IMR-90 (cell line): ENCODE measurements at regions not wholly inside any gene's neighbourhood (a gene's known extent, or its start where the extent isn't known, plus 50 kb on each side); places are given as distances from the start of the nearest gene placed in this dataset.

ENCODE experiments used
- ATAC-seq: fragments of 200-7000 bp; cut with Tn5 transposase; 2 replicates; pipeline ENCODE4 v1.9.1; 2020; ENCODE audit warnings: low read depth, mild to moderate bottlenecking, moderate library complexity
- BruUV-seq: library from RNA; stranded (reverse); fragments of 400-500 nt; replicated peaks from 2 replicates; lab custom pipeline; 2021; lab: Mats Ljungman, UMichigan
- CTCF ChIA-PET: fragments of 300-600 bp; formaldehyde crosslinking; extraction: SDS; loops from one replicate; lab custom pipeline; 2021; ENCODE audit warnings: antibody characterized with exemption; lab: Yijun Ruan, JAX
- POLR2A ChIA-PET: fragments of 300-600 bp; sonication (Branson Sonifier 250); formaldehyde crosslinking; loops from one replicate; lab custom pipeline; 2022; ENCODE audit warnings: antibody characterized with exemption; ENCODE audit not compliant: unreplicated experiment; lab: Charles Lee
- DNase-seq: peaks from one replicate; pipeline ENCODE4 v3.0.0; 2013
- H2AFZ ChIP-seq: replicated peaks from 2 replicates; pipeline ENCODE3; 2013; ENCODE audit warnings: low read length, mild to moderate bottlenecking; ENCODE audit not compliant: poor library complexity
- H2AK5ac ChIP-seq: 2 replicates; pipeline ENCODE4 v1.6.1; 2013; ENCODE audit warnings: low read depth, low read length, inconsistent platforms
- H2AK9ac ChIP-seq: replicated peaks from 2 replicates; pipeline ENCODE3; 2013; ENCODE audit warnings: mild to moderate bottlenecking, low read depth, low read length, moderate library complexity; ENCODE audit not compliant: poor library complexity
- H2BK120ac ChIP-seq: 2 replicates; pipeline ENCODE4 v1.6.1; 2013; ENCODE audit warnings: low read depth, low read length, inconsistent platforms
- H2BK15ac ChIP-seq: 3 replicates; pipeline ENCODE4 v1.6.1; 2013; ENCODE audit warnings: low read depth, low read length, inconsistent platforms
- H2BK20ac ChIP-seq: 2 replicates; pipeline ENCODE4 v1.6.1; 2013; ENCODE audit warnings: low read depth, mild to moderate bottlenecking, inconsistent platforms, low read length, moderate library complexity
- H2BK5ac ChIP-seq: 2 replicates; pipeline ENCODE4 v1.6.1; 2013; ENCODE audit warnings: mild to moderate bottlenecking, low read depth, low read length, inconsistent platforms; ENCODE audit not compliant: poor library complexity, severe bottlenecking
- H3K14ac ChIP-seq: replicated peaks from 2 replicates; pipeline ENCODE4 v1.6.1; 2013; ENCODE audit warnings: low read depth, low read length, inconsistent platforms
- H3K18ac ChIP-seq: 2 replicates; pipeline ENCODE4 v1.6.1; 2013; ENCODE audit warnings: low read depth, low read length, control low read depth
- H3K23ac ChIP-seq: 2 replicates; pipeline ENCODE4 v1.6.1; 2013; ENCODE audit warnings: low read depth, low read length, inconsistent platforms
- H3K27ac ChIP-seq: 2 replicates; pipeline ENCODE4 v1.5.1; 2013; ENCODE audit warnings: mild to moderate bottlenecking, control low read depth, low read length; ENCODE audit not compliant: insufficient read depth
- H3K27me3 ChIP-seq: 2 replicates; pipeline ENCODE4 v1.6.1; 2013; ENCODE audit warnings: low read length; ENCODE audit not compliant: control insufficient read depth, insufficient read depth
- H3K36me3 ChIP-seq: 2 replicates; pipeline ENCODE4 v1.6.1; 2013; ENCODE audit warnings: low read length, mixed read lengths; ENCODE audit not compliant: control insufficient read depth, insufficient read depth
- H3K4ac ChIP-seq: 2 replicates; pipeline ENCODE4 v1.6.1; 2013; ENCODE audit warnings: low read depth, low read length, inconsistent platforms
- H3K4me1 ChIP-seq: 2 replicates; pipeline ENCODE4 v1.6.1; 2013; ENCODE audit warnings: low read length, mixed read lengths; ENCODE audit not compliant: control insufficient read depth, insufficient read depth
- H3K4me2 ChIP-seq: 2 replicates; pipeline ENCODE4 v1.6.1; 2013; ENCODE audit warnings: low read depth, mild to moderate bottlenecking, control low read depth, low read length, moderate library complexity
- H3K4me3 ChIP-seq: 2 replicates; pipeline ENCODE4 v1.5.1; 2013; ENCODE audit warnings: low read depth, mild to moderate bottlenecking, control low read depth, low read length, moderate library complexity; ENCODE audit not compliant: insufficient read depth
- H3K56ac ChIP-seq: 2 replicates; pipeline ENCODE4 v1.6.1; 2013; ENCODE audit warnings: low read length, inconsistent platforms; ENCODE audit not compliant: insufficient read depth; ENCODE audit errors: extremely low read depth
- H3K79me1 ChIP-seq, 2 experiments: 2 replicates each; pipeline ENCODE4 v1.6.1; 2013; ENCODE audit warnings: low read length in 2 of 2, inconsistent platforms in 1 of 2, low read depth in 1 of 2
- H3K9ac ChIP-seq: 2 replicates; pipeline ENCODE4 v1.6.1; 2013; ENCODE audit warnings: low read depth, low read length, control low read depth
- H3K9me1 ChIP-seq: 2 replicates; pipeline ENCODE4 v1.6.1; 2013; ENCODE audit warnings: low read length, inconsistent platforms; ENCODE audit not compliant: insufficient read depth
- H3K9me3 ChIP-seq: 2 replicates; pipeline ENCODE4 v1.6.1; 2013; ENCODE audit warnings: low read length; ENCODE audit not compliant: control insufficient read depth, insufficient read depth
- H4K20me1 ChIP-seq: 2 replicates; pipeline ENCODE4 v1.6.1; 2013; ENCODE audit warnings: low read length, inconsistent platforms; ENCODE audit not compliant: insufficient read depth
- H4K5ac ChIP-seq: 2 replicates; pipeline ENCODE4 v1.6.1; 2013; ENCODE audit warnings: mild to moderate bottlenecking, low read depth, low read length, control low read depth
- H4K8ac ChIP-seq, 2 experiments: 2 replicates each; pipeline ENCODE4 v1.6.1; 2013; ENCODE audit warnings: low read depth in 2 of 2, low read length in 2 of 2, control low read depth in 1 of 2, inconsistent platforms in 1 of 2
- H4K91ac ChIP-seq: 2 replicates; pipeline ENCODE4 v1.6.1; 2013; ENCODE audit warnings: low read depth, low read length, inconsistent platforms; ENCODE audit not compliant: insufficient read depth
- CHD1 ChIP-seq: IDR thresholded peaks from 2 replicates; pipeline ENCODE4 v1.6.1; 2012; ENCODE audit warnings: low read depth, low read length, improper control_type of control experiment
- MAFK ChIP-seq: IDR thresholded peaks from 2 replicates; pipeline ENCODE4 v1.6.1; 2012; ENCODE audit warnings: low read depth, low read length, improper control_type of control experiment
- MXI1 ChIP-seq: IDR thresholded peaks from 2 replicates; pipeline ENCODE4 v1.6.1; 2012; ENCODE audit warnings: low read depth, mild to moderate bottlenecking, low read length, moderate library complexity, borderline replicate concordance
- RCOR1 ChIP-seq: IDR thresholded peaks from 2 replicates; pipeline ENCODE4 v1.6.1; 2012; ENCODE audit warnings: mild to moderate bottlenecking, low read length, improper control_type of control experiment; ENCODE audit not compliant: insufficient replicate concordance
- WGBS, 2 experiments: methylation state at CpG; one replicate each; pipeline versions ENCODE4 v1.1.5 to v1.1.7; 2013; ENCODE audit warnings: missing lambda C conversion rate in 2 of 2; ENCODE audit not compliant: insufficient read length in 1 of 2; ENCODE audit errors: extremely low coverage in 2 of 2; 5-methylcytosine and 5-hydroxymethylcytosine counted together
- dilution Hi-C: fragments of 300-500 bp; cut with HindIII; formaldehyde crosslinking; loops from one replicate; pipeline ENCODE4 v1.14.3; 2018; ENCODE audit warnings: low sequenced_read_pairs; ENCODE audit not compliant: unreplicated experiment
- in situ Hi-C: fragments of 300-500 bp; cut with MboI; formaldehyde crosslinking; loops from 3 replicates; pipeline ENCODE4 v1.14.3; 2019; ENCODE audit warnings: low sequenced_read_pairs, inconsistent platforms, mixed read lengths
- intact Hi-C: fragments of 100-400 bp; cut with micrococcal nuclease; formaldehyde crosslinking; loops from 2 replicates; pipeline ENCODE4 v1.10.0; 2022

DNA sequence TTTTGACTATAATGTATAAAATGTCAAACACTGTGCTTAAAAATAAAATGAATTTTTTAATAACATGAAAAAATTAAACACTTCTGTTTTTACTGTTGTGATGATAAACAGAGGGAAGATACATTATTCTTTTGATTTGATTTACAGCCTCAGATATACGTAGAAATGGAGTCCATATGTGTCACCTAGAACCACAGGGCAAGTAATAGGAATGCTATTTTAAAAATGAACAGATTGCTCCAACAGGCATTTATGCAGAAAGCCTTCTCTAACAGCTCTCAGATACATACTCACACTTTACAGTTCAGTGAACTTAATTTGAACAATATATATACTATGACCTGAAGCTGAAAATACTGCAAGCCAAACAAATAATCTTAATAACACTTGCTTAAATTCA lies 1551.0 kb downstream of the GRIK2 start:
- no peak overlapping the region for H2BK20ac ChIP-seq
- no peak overlapping the region for H2AK5ac ChIP-seq
- no TSS peak for BruUV-seq
- ChIA-PET CTCF (no interaction called here), POLR2A (no interaction called here)
- no peaks in the 10 kb centered on the region for H4K20me1 ChIP-seq
- dilution Hi-C loops (no loop called here), intact Hi-C loops (no loop called here), in situ Hi-C loops (no loop called here)
- H3K27ac ChIP-seq, result no peak overlapping the region
- DNase-seq (no peak), ATAC-seq (no peak)
- H3K18ac ChIP-seq, result no peak overlapping the region
- H4K91ac ChIP-seq, result no peak overlapping the region
- no peak overlapping the region for H2BK5ac ChIP-seq
- no peak overlapping the region for H4K5ac ChIP-seq
- H3K4ac ChIP-seq, result no peak overlapping the region
- peaks cover 5% of the 10 kb centered on the region; the same call in 1 of the 2 replicates for H3K9me3 ChIP-seq
- no peaks in the 10 kb centered on the region for H3K9me1 ChIP-seq
- H3K4me2 ChIP-seq, result no peak overlapping the region
- H2AFZ ChIP-seq, result no peak overlapping the region
- no peak overlapping the region for H2BK15ac ChIP-seq
- H2BK120ac ChIP-seq, result no peak overlapping the region
- H3K9ac ChIP-seq, result no peak overlapping the region
- no peaks in the 10 kb centered on the region for H3K79me1 ChIP-seq
- H3K56ac ChIP-seq, result no peak overlapping the region
- no peaks in the 10 kb centered on the region for H3K27me3 ChIP-seq
- no peak overlapping the region for H3K14ac ChIP-seq
- H4K8ac ChIP-seq, result no peak overlapping the region
- no peak overlapping the region for H2AK9ac ChIP-seq
- no peak overlapping the region for H3K4me3 ChIP-seq
- no CpG with 5 or more reads among the region's 1 CpG for WGBS, 2 experiments
- TF ChIP-seq MAFK, result no peak
- no peak for TF ChIP-seq RCOR1
- no peak for TF ChIP-seq CHD1
- TF ChIP-seq MXI1, result no peak
- no peaks in the 10 kb centered on the region for H3K4me1 ChIP-seq
- H3K36me3 ChIP-seq, result no peaks in the 10 kb centered on the region
- no peak overlapping the region for H3K23ac ChIP-seq
